Left colon (tissue), 2 donors: ENCODE measurements at regions not wholly inside any gene's neighbourhood (a gene's known extent, or its start where the extent isn't known, plus 50 kb on each side); places are given as distances from the start of the nearest gene placed in this dataset.

Experiments
- ATAC-seq: fragments of 200-7000 bp; cut with Tn5 transposase; one replicate; pipeline ENCODE4 v1.9.1; 2020; ENCODE audit warnings: mild to moderate bottlenecking, moderate library complexity
- DNase-seq, 2 donors: peaks; one replicate each; pipeline ENCODE4 v3.0.0-alpha.2; 2020
- intact Hi-C, 2 donors: fragments of 100-400 bp; cut with DNase I in 1 of 2; cut with micrococcal nuclease in 1 of 2; formaldehyde crosslinking; loops; one replicate each; pipeline versions ENCODE4 v1.11.2 to v1.14.0; 2022; cut with DNase I, micrococcal nuclease
- donor health status: DM: no; HTN: no; CAD: no.
- donor health status: DM: yes; HTN: yes; CAD: no.

DNA sequence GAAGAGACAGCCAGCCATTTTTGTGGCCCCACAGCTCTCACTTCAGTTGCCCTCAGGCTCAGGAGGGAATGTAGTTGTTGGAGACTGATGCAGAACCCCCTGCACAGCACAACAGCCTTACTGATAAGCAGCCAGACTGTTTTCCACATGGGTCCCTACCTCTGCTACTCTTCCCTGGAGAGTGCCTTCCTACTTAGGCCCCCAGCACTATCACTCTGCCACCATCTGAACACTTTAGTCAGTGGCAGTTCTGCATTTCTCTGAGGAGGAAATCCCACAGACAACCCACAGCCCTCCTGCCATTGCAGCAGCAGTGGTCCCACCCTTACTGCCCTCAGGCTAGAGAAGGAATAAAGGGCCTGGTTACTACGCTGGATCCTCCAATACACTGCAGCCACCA is 61.8 kb upstream of the PTPRD start:
- no peak for DNase-seq
- no peak for ATAC-seq
- intact Hi-C loops, result no loop called here

DNA sequence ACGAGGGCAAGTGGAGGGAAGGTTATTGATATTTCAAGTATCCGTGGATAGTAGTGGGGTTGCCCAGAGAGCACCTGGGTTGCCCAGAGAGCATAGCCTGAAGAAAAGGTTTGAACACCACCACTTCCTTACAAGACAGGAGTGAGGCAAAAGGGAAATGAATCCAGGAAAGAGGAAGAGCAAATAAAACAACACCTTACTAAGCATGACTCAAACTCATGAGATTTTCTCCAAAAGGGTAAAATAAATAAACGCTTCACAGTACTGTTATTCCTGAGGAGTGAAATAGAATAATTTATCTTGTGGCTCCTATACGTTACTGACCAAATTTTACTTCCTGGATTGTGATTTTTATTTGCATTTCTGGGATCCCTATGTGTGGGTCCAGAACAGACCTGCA is 65.2 kb upstream of the PTPRD start:
- DNase-seq (no peak), ATAC-seq (no peak)
- intact Hi-C loops, result no loop called here

DNA sequence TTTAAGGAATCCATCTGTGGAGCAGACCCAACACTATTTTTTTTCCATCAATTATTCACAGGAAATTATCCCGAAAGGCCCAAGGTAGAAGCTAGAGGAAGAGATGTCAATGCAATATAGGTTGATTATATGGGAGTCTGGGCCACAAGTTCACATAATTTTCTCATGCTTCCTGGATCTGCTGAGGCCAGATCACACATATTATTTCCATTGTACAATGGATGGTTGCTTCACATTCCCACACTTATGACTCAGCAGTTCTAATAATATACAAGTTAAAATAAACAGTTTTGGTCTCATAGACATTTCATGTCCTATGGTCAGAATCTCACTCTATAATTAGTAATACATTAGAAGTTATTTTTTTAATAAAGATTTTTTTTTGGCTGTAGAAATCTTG is 66.0 kb upstream of the PTPRD start:
- DNase-seq (no peak), ATAC-seq (no peak)
- intact Hi-C loops, result no loop called here

DNA sequence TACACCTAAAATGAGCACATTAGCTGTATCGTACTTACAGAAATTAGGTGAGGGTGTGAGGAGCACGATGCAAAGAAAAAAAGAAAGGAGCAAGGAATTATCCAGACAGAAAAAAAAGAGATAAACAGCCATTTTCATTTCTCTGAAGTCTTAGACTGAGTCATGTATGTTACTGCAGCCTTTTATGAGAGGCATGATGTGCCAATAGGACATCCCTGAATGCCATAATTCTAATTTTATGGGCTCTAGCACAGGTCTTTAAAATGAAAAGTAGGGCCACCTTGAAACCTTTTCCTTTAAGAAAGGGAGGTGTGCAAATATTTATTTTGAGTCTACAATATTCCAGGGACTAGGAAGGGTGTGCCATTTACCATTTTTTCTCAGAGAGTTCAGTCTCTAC is 74.1 kb upstream of the PTPRD start:
- no peak for ATAC-seq
- intact Hi-C loops, result no loop called here
- DNase-seq, result no peak

DNA sequence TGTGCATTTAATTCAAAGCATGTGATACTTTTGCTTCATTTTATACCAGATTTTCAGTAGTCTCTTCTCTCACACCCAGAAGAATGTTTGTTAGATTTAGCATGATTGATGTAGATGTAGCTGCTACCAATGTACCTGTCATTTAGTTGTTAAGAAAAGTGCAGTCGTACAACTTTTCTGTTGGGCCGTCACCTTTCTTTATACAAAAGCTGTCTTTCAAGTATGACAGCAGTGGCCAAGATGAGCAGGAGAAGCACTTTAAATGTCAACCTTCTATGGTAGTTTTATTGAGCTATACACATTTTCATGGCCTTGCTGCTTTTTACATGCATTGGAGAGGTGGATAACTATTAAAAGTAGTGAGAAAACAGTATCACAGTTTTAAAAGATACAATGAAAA is 77.7 kb upstream of the PTPRD start:
- ATAC-seq (no peak), DNase-seq (no peak)
- intact Hi-C loops, result no loop called here

DNA sequence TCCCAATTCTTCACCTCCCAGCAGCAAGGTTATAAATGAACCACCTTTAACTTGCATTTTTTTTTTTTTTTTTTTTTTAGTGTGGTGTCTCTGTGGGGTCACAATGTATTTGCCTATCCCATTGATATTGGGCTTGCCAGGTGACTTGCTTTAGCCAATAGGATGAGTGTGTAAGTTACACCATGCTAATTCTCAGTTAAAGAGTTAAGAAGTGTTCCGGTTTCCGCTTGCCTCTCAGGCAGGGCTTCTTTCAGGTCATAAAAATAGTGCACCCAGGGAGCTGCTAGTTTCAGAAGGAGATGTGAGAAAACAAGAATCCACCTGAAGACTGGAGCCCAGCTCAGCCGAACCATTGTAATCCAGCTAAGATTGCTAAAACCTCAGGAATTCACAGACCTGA is 84.2 kb upstream of the PTPRD start:
- DNase-seq, result no peak
- intact Hi-C loops, result no loop called here
- no peak for ATAC-seq

DNA sequence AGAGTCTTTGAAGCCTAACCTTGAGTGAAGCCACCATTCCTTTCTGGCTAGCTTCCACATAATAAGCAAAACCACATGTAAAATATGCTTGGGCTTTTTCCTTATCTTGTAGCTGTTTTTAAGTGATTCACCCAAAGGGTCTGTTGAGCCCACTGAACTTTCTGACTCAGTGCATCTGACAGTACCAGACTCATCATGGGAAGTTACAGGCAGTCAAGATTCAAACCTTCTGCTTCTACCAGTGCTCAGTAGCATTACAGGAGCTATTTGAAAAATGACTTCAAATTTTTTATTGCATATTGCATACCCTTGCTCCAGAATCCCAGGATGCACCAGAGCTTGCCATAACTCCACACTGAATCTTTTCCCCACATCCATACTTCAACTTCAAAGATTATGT is 87.5 kb upstream of the PTPRD start:
- DNase-seq (no peak), ATAC-seq (no peak)
- intact Hi-C loops, result no loop called here

DNA sequence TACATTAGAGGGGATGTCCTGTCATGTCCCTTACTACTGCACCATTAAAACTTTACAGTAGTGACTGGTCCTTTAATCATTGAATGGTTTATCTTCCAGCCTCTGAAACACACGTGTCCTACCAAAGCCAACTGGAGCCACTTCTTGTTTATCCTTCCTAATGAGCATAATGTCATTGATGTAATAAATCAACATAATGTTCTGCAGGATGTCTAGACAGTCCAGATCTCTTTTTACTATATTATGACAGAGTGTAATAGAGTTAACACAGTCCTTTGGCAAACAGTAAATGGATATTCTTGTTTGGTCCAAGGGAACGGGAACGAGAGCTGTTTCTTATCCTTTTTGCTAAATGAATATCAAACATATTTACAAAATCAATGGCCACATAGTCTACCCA is 88.1 kb upstream of the PTPRD start:
- ATAC-seq, result no peak
- no peak for DNase-seq
- intact Hi-C loops, result no loop called here

DNA sequence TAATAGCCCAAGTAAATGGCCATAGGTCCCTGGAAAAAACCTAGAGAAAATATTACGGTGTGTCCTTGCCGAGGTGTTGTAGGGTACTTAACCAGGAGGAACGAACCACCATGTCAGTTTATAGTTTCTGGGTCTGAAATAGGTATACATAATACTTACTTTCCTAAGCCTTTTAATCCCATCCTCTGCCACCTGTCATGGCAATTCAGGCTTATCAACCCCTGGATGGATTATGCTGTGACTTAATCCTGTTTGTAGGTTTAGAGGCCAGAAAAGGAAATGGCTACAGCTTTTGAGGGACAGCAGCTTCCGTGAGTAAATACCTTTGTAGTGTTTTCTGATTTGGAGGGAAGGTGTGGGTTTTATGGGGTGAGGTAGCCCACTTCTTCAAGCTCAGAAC is 89.1 kb upstream of the PTPRD start:
- intact Hi-C loops, result no loop called here
- ATAC-seq (no peak), DNase-seq (no peak)

DNA sequence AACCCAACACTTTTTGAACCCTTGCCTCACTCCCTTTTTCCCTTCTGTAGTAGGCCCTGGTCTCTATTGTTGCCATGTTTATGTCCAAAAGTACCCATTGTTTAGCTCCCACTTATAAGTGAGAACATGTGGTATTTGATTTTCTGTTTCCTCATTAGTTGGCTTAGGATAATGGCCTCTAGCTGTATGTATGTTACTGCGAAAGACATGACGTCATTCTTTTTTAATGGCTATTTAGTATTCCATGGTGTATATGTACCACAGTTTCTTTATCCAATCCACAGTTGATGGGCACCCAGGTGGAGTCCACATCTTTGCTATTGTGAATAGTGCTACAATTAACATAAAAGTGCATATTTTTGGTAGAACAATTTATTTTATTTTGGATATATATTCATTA is 90.3 kb upstream of the PTPRD start:
- ATAC-seq (no peak), DNase-seq (no peak)
- intact Hi-C loops, result no loop called here

DNA sequence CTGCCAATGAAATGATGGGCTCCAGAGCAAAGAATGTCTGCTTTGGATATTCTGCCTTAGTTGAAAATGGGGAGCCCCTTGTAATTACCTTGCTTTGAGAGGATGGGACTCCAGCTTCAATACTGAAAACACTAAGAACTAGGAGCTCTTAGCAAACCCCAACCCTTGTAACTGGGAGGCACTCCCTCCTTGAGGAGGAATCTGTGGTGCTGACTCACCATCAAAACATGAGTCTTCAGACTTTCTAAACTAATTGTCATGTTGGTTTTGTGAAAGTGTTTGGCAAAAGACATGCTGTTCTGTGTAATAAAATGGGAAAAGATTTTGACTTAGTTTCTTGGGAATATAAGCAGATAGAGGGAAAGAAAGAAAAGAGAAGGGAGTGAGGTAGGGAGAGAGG is 91.9 kb upstream of the PTPRD start:
- DNase-seq, result no peak
- no peak for ATAC-seq
- intact Hi-C loops, result no loop called here

DNA sequence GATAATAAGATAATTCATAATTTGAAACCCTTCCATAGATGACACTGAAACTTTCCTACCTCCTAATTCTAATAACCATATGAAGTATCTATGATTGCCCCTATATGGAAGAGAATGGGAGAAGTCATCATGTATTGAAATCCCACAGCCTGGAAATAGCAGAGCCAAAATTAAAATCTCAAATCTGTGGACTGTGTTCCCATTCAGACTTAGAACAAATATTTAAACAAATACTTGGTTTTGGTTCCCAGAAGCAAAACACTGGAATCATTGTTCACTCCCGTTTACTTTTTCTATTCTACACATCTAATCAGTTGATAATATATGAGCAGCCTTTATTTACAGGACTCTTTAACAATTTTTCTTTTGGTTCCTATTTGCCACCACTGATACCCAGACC is 92.6 kb upstream of the PTPRD start:
- no peak for DNase-seq
- ATAC-seq, result no peak
- intact Hi-C loops, result no loop called here

DNA sequence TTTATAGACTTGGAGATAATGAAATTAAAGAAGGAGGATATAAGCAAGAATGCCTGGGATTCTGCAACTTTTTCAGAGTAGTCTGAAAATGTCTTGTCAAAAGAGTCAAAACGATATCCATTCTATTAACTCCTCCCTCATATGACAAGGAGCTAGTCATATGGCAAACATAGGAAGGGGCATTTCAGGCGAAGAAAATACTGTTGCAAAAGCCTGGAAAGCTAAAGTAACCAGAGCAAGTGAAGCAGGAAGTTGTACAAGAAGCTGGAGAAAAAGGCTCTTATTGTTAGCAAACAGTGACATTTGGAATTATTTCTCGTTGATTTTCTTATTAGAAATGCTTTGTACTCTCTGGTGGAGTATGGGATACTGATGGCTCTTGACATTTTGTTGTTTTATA is 94.0 kb upstream of the PTPRD start:
- intact Hi-C loops, result no loop called here
- no peak for DNase-seq
- no peak for ATAC-seq

DNA sequence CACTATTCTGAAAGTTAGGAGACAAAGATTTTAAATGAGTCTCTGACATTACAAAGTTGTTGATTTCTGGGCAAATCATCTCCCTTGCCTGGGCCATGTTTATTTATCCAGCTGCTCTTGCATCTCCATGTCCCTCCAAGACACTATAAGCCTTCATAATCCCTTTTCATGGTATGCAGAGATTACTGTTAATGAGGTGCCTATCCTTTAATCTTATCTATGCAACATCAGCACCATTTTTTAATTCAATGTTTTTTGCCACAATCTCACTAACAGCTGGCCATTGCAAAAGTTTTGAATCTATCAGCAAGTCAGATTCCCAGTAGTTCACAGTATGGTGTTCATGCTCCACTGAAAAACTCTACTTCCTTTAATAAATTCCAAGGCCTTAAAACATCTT is 108.5 kb upstream of the PTPRD start:
- intact Hi-C loops, result no loop called here
- no peak for ATAC-seq
- DNase-seq, result no peak

DNA sequence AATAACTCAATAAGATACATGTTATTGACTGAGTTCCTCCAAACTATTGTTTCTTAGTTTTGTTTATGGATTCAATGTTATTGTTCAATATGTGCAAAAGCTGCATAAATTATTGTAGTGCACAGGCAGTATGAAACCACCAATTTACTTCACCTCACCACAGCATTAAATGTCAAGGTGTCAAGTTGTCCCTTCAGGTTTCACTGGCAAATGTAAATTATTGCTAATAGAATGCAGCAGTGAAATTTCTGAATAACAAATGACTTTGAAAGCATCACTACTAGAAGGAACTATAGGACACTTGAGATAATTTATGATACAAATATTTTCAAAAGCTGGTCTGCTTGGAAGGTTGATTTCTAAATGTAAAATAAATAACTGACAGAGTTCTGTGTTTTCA is 116.4 kb upstream of the PTPRD start:
- DNase-seq (no peak), ATAC-seq (no peak)
- intact Hi-C loops, result no loop called here

DNA sequence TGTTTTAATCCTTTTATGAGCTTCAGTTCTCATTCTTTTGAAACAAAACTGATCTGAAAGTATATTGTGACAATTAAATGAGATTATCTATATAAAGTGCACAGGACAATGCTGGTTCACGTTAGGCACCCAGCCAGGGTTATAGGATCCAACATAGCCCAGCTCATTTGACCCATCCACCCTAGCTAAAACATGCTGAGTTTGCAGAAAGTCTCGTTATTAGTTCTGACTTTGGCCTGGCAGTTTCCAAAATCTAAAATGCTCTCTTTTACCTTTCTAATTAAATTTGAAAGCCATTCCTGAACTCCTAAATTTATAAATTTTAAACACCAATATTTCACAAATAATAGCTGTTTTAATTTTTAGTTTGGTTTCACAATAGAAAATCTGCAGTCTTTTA is 131.9 kb upstream of the PTPRD start:
- DNase-seq (no peak), ATAC-seq (no peak)
- intact Hi-C loops, result no loop called here

DNA sequence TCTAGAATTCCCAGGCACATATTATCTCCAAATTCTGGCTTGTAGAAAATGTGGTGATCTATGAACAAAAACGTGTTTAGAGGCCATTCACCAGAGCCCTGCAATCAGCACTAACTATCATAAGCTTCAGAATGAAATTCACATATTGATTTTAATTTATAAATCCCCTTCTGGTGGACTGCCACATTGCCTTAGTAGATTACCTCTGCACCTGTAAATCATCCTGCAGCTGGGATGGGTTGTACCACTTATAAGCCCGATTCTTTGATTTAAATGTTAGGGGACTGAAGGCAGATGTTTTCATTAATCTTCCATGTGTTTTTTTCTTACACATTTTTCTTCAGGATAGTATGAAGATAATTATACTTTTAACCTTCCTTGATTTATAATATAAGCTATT is 140.7 kb upstream of the PTPRD start:
- DNase-seq (no peak), ATAC-seq (no peak)
- intact Hi-C loops, result no loop called here

DNA sequence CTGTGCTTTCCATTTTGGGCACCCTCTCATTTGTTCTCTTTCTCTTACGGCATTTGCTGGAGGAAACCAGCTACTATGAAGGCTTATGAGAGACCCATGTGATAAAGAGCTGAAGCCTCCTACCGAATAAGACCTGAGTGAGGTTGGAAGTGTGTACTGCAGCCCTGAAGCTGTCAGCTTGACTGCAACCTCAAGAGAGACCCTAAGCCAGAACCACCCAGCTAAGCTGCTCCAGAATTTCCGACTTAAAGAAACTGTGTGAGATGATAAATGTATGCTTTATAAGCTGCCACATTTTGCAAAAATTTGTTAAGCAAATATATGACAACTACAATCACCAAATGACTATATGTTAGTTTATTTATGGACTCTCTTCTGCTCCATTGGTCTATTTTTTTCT is 151.7 kb upstream of the PTPRD start:
- no peak for DNase-seq
- intact Hi-C loops, result no loop called here
- no peak for ATAC-seq

DNA sequence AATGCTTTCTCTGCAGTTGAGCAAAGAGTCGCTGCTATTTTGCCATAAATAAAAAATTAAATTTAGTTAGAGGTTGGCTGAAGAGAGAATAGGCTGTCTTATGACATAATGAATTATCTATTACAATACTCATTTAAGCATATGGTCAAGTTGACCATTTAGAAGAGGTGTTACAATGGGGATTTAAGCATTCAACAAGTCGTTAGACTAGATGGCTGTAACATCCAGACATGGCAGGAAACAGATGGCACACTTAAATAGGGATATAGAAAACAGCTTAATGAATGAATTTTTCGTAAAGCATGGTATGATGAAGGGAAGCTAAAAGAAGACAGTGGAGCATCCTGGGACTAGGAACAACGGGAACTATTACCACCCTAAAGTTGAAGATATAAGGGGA is 160.3 kb upstream of the PTPRD start:
- ATAC-seq (no peak), DNase-seq (no peak)
- intact Hi-C loops, result no loop called here

DNA sequence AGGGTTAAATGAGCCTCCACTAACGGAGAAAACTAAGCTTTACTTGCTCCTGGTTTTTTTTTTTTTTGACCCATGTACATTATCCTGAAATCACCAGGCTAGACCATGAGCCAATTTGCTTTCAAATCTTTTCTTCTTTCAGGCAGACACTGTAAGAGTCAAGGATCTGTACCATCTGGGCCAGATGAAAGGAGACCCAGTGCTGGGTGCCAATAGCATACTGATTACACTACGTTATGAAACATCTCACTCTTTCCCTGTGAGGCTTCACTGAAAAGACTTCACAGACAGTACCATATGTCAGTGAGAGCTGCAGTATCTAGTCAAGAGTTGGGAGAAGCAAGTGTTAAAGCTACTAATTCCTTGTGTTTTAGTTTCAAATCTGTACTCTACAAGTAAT is 161.2 kb upstream of the PTPRD start:
- no peak for ATAC-seq
- intact Hi-C loops, result no loop called here
- DNase-seq, result no peak

DNA sequence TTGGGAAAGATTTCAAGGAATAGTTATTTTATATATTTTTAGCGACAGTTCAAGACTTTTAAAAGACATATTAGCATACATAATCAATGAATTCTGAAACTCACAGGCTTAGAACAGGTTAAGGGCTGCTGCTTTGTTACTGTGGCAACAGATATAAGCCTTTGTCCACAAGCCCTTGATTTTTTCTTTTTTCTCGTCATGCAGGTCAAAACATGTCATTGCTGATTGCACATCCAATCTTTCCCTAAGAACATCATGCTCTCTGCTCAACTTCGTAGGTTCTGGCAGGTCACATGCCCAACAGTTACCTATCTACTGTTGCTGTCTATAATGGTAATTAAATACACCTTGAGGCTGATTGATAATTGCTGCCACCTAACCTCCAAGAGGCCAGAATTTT is 172.5 kb upstream of the PTPRD start:
- intact Hi-C loops, result no loop called here
- ATAC-seq (no peak), DNase-seq (no peak)

DNA sequence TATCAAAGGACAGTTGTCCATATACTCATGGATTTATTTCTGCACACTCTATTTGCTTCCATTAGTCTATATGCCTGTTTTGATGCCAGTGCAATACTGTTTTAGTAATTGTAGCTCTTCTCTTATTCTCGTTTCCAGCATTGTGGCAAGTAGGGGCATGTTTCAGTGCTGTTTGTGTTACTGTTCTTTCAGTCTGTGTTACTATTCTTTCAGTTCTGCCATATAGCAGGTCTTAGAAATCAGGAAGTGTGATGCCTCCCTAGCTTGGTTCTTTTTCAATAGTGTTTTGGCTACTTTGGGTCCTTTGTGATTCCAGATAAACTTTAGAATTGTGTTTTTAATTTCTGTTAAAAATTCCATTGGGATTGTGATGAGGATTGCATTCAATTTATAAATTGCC is 180.5 kb upstream of the PTPRD start:
- no peak for ATAC-seq
- no peak for DNase-seq
- intact Hi-C loops, result no loop called here
